ENCODE measurements at regions not wholly inside any gene's neighbourhood (a gene's known extent, or its start where the extent isn't known, plus 50 kb on each side); places are given as distances from the start of the nearest gene placed in this dataset.

- no peaks in the 10 kb centered on the region for H3K9me3 Mint-ChIP-seq
- CTCF ChIA-PET = no interaction called here
- POLR2A ChIA-PET = no interaction called here
- no peak for ATAC-seq
- H3K36me3 Mint-ChIP-seq = no peaks in the 10 kb centered on the region
- no peaks in the 10 kb centered on the region for H3K4me1 Mint-ChIP-seq
- TF ChIP-seq PRDM15 (CRISPR knock-in tag; IDR thresholded peaks at IDR 0.05) (no peak), GABPB1 (CRISPR knock-in tag; IDR thresholded peaks at IDR 0.05) (no peak), GRHL2 (CRISPR knock-in tag; IDR thresholded peaks at IDR 0.05; ENCODE audit: insufficient replicate concordance, severe bottlenecking) (no peak), ERG (CRISPR knock-in tag; IDR thresholded peaks at IDR 0.05) (no peak), USF2 (CRISPR knock-in tag; IDR thresholded peaks at IDR 0.05) (no peak), ARID4B (CRISPR knock-in tag; IDR thresholded peaks at IDR 0.05; ENCODE audit: borderline replicate concordance) (no peak), ATF3 (CRISPR knock-in tag; conservative IDR thresholded peaks at IDR 0.05) (no peak), ZSCAN18 (CRISPR knock-in tag; IDR thresholded peaks at IDR 0.05) (no peak), FOXJ3 (CRISPR knock-in tag; IDR thresholded peaks at IDR 0.05; ENCODE audit: borderline replicate concordance) (no peak), TCF7 (CRISPR knock-in tag; IDR thresholded peaks at IDR 0.05; ENCODE audit: low read depth) (no peak), HMGXB4 (CRISPR knock-in tag; IDR thresholded peaks at IDR 0.05) (no peak), CREB1 (CRISPR knock-in tag; IDR thresholded peaks at IDR 0.05) (no peak), IRF2 (CRISPR knock-in tag; IDR thresholded peaks at IDR 0.05; ENCODE audit: borderline replicate concordance, low read depth) (no peak), ZNF281 (CRISPR knock-in tag; IDR thresholded peaks at IDR 0.05) (no peak)
- no peak overlapping the region for H3K27ac Mint-ChIP-seq
- no peak for DNase-seq (ENCODE audit: low spot score)
- no peaks in the 10 kb centered on the region for H3K27me3 Mint-ChIP-seq (ENCODE audit: low read depth)
- H3K4me3 Mint-ChIP-seq = no peak overlapping the region
These were observed 558.9 kb upstream of the FSIP2 start for GRCh38 chr2:185179743-185180142.
